ENCODE measurements at regions not wholly inside any gene's neighbourhood (a gene's known extent, or its start where the extent isn't known, plus 50 kb on each side); places are given as distances from the start of the nearest gene placed in this dataset.

- TF ChIP-seq POLR2AphosphoS5 (IDR thresholded peaks at IDR 0.05; ENCODE audit: low read depth, low read length) (no peak), REST (IDR thresholded peaks at IDR 0.05; ENCODE audit: insufficient read depth in 1 of 2, low read depth in 2 of 2, low read length in 2 of 2) (no peak)
These were observed 299.0 kb downstream of the TLR4 start for GRCh38 chr9:118003240-118003639.
